Cardiac fibroblast (primary cell): ENCODE measurements at regions not wholly inside any gene's neighbourhood (a gene's known extent, or its start where the extent isn't known, plus 50 kb on each side); places are given as distances from the start of the nearest gene placed in this dataset.

Source experiments
- DNase-seq, 2 donors: peaks; one replicate each; pipeline versions ENCODE4 v3.0.0 to v3.0.0-alpha.2; 2010; ENCODE audit warnings: low read depth in 2 of 2
- H3K4me3 ChIP-seq, 2 donors: replicated peaks in 1 of 2; 1 replicate in 1 of 2; 2 replicates in 1 of 2; pipeline ENCODE4 v1.5.1; 2011; ENCODE audit warnings: low read depth in 2 of 2, low read length in 2 of 2, mild to moderate bottlenecking in 2 of 2, moderate library complexity in 1 of 2
- CTCF ChIP-seq: IDR thresholded peaks from one replicate; pipeline ENCODE4 v1.5.1; 2011; ENCODE audit warnings: low read depth, mild to moderate bottlenecking, low read length, inconsistent platforms

- DNase-seq = no peak
- TF ChIP-seq CTCF = no peak
- no peak overlapping the region for H3K4me3 ChIP-seq
Observed at GRCh38 chr1:5638582-5638981, 353.6 kb downstream of the NPHP4 start.

DNA sequence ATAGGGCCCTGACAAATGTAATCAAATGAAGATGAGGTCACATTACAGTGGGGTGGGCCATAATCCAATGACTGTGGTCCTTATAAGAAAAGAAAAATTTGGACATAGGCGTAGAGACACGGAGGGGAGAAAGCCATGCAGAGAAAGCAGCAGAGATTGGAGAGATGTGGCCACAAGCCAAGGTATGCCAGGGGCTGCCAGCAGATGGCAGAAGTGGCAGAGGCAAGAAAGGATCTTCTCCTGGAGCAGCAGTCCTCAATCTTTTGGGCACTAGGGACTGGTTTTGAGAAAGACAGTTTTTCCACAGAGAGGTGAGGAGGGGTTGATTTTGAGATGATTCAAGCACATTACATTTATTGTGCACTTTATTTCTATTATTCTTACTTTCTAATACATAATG is 355.1 kb downstream of the NPHP4 start:
- H3K4me3 ChIP-seq = no peak overlapping the region
- DNase-seq = peak in 1 of 2 donors; percentile 2
- TF ChIP-seq CTCF = peak; percentile 31

DNA sequence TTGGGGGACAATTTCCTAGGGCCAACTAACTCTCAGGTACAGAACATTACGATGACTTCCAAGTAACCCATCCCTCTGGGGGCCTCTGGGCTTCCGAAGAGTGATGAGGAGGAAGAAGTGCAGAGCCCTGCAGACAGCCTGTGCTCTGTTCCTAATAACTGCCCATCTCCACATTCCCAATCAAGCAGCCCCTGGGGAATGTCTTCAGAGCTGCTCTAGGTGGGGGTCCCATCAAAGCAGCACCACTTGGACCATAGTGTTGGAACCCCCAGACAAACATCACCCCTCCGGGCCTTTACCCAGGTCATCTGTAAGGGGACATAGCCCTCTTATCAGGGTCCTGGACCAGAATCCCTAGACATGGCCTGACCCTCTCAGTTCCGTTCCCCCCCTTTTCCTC is 357.3 kb downstream of the NPHP4 start:
- no peak for TF ChIP-seq CTCF
- DNase-seq = no peak
- no peak overlapping the region for H3K4me3 ChIP-seq

DNA sequence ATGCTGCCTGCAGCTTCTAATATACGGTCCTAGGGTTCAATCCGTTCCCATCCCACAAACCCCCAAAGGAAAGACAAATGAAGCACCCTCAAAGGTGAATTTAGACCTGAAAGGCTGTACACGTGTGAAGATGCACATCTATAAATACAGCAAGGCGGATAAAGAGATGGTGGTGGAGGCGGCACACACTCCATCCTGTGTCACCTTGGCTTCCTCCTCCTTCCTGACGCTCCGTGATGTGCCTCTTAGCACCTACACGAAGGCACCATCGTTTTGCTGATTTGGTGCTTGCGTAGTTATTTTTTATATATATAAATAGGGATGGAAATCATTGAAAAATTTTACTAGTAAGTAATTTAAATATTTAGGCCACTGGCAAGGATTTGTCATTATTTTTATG is 359.4 kb downstream of the NPHP4 start:
- DNase-seq = no peak
- H3K4me3 ChIP-seq = no peak overlapping the region
- no peak for TF ChIP-seq CTCF

DNA sequence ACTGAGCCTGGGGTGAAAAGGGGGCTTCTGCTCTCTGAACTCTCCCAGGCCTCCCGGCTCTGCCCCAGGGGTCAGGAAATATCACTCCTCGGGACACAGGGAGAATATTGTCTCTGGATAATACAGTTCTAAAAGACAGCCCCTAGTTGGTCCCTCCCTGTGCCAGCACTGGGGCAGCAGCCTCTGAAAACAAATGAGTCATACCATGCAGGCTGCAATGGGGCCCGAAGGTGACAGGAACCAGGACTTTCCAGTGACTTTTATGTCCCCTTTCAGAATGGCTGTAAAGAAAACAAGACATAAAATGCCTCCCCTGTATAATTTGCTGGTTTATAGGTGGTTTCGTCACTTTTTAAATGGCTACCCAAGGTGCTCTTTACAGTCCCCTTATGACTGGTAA is 360.0 kb downstream of the NPHP4 start:
- no peak overlapping the region for H3K4me3 ChIP-seq
- TF ChIP-seq CTCF = no peak
- DNase-seq = no peak

- no peak for TF ChIP-seq CTCF
- no peak overlapping the region for H3K4me3 ChIP-seq
- DNase-seq = no peak
Observed at GRCh38 chr1:5628416-5628815, 363.8 kb downstream of the NPHP4 start.

- H3K4me3 ChIP-seq = no peak overlapping the region
- TF ChIP-seq CTCF = no peak
- no peak for DNase-seq
Observed at GRCh38 chr1:5623399-5623798, 368.8 kb downstream of the NPHP4 start.
